Esophagus muscularis mucosa (tissue), 3 donors: ENCODE measurements at regions not wholly inside any gene's neighbourhood (a gene's known extent, or its start where the extent isn't known, plus 50 kb on each side); places are given as distances from the start of the nearest gene placed in this dataset.

Source experiments
- EP300 ChIP-seq: sonication (generic); formaldehyde crosslinking; IDR thresholded peaks from one replicate; pipeline ENCODE4 v1.6.1; 2017; ENCODE audit warnings: antibody characterized with exemption
- TF ChIP-seq, protein P1 (sequence below), 3 experiments: fragments of 200-600 bp in 2 of 3; fragments of 450-650 bp in 1 of 3; sonication (generic) in 2 of 3; IDR thresholded peaks; one replicate each; pipeline ENCODE4 v1.5.1; 2017 to 2019; ENCODE audit warnings: antibody characterized with exemption in 3 of 3, mild to moderate bottlenecking in 2 of 3, moderate library complexity in 1 of 3

DNA sequence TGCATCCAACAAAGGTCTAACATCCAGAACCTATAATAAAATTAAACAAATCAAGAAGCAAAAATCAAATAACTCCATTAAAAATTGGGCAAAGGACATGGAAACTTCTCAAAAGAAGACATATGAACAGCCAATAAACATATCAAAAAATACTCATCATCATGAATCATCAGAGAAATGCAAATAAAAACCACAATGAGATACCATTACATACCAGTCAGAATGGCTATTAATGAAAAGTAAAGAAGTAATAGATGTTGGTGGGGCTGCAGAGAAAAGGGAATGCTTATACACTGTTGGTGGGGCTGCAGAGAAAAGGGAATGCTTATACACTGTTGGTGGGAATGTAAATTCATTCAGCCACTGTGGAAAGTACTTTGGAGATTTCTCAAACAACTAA is 465.8 kb downstream of the ZIC3 start:
- TF ChIP-seq, protein P1, sequence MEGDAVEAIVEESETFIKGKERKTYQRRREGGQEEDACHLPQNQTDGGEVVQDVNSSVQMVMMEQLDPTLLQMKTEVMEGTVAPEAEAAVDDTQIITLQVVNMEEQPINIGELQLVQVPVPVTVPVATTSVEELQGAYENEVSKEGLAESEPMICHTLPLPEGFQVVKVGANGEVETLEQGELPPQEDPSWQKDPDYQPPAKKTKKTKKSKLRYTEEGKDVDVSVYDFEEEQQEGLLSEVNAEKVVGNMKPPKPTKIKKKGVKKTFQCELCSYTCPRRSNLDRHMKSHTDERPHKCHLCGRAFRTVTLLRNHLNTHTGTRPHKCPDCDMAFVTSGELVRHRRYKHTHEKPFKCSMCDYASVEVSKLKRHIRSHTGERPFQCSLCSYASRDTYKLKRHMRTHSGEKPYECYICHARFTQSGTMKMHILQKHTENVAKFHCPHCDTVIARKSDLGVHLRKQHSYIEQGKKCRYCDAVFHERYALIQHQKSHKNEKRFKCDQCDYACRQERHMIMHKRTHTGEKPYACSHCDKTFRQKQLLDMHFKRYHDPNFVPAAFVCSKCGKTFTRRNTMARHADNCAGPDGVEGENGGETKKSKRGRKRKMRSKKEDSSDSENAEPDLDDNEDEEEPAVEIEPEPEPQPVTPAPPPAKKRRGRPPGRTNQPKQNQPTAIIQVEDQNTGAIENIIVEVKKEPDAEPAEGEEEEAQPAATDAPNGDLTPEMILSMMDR (IDR thresholded peaks at IDR 0.05) = no peak
- no peak for TF ChIP-seq EP300
